GM23338 (cell line): ENCODE measurements at regions not wholly inside any gene's neighbourhood (a gene's known extent, or its start where the extent isn't known, plus 50 kb on each side); places are given as distances from the start of the nearest gene placed in this dataset.

Experiments used
- ATAC-seq: fragments of 200-7000 bp; cut with Tn5 transposase; 3 replicates; pipeline ENCODE4 v1.9.1; 2020
- DNase-seq: peaks from one replicate; pipeline ENCODE4 v3.0.0-alpha.2; 2015; ENCODE audit warnings: low spot score
- H2AFZ ChIP-seq: fragments of 200-600 bp; sonication (generic); 2 replicates; pipeline ENCODE4 v1.8.0; 2016; ENCODE audit warnings: antibody characterized with exemption, mild to moderate bottlenecking, moderate library complexity
- H3F3A ChIP-seq: fragments of 200-600 bp; sonication (generic); replicated peaks from 2 replicates; pipeline ENCODE4 v1.8.0; 2017; ENCODE audit warnings: antibody characterized with exemption, mixed run types, low read depth
- H3K27ac ChIP-seq: fragments of 200-600 bp; sonication (generic); 2 replicates; pipeline ENCODE4 v1.6.1; 2016; ENCODE audit warnings: low read depth
- H3K27me3 ChIP-seq: fragments of 200-600 bp; sonication (generic); 2 replicates; pipeline ENCODE4 v1.8.0; 2016; ENCODE audit warnings: mild to moderate bottlenecking, mixed run types, moderate library complexity; ENCODE audit not compliant: insufficient read depth
- H3K36me3 ChIP-seq: fragments of 200-600 bp; sonication (generic); 2 replicates; pipeline ENCODE4 v1.8.0; 2016; ENCODE audit warnings: mild to moderate bottlenecking; ENCODE audit not compliant: insufficient read depth
- H3K4me1 ChIP-seq: fragments of 200-600 bp; sonication (generic); 2 replicates; pipeline ENCODE4 v1.8.0; 2016; ENCODE audit warnings: mild to moderate bottlenecking, moderate library complexity; ENCODE audit not compliant: insufficient read depth
- H3K4me2 ChIP-seq: fragments of 200-600 bp; sonication (generic); 2 replicates; pipeline ENCODE4 v1.7.1; 2017; ENCODE audit warnings: mixed run types
- H3K4me3 ChIP-seq: fragments of 200-600 bp; sonication (generic); 2 replicates; pipeline ENCODE4 v1.6.1; 2016; ENCODE audit warnings: mixed run types
- H3K79me2 ChIP-seq: fragments of 200-600 bp; sonication (generic); replicated peaks from 2 replicates; pipeline ENCODE4 v1.8.0; 2017; ENCODE audit warnings: mild to moderate bottlenecking; ENCODE audit not compliant: insufficient read depth
- H3K9me2 ChIP-seq: fragments of 200-600 bp; sonication (generic); 2 replicates; pipeline ENCODE4 v1.8.0; 2017; ENCODE audit not compliant: insufficient read depth
- H4K20me1 ChIP-seq: fragments of 200-600 bp; sonication (generic); replicated peaks from 2 replicates; pipeline ENCODE4 v1.8.0; 2017; ENCODE audit warnings: mild to moderate bottlenecking; ENCODE audit not compliant: insufficient read depth
- H3K27ac Mint-ChIP-seq: 2 replicates; pipeline ENCODE4 v1.8.0; 2020; ENCODE audit warnings: inconsistent platforms, mild to moderate bottlenecking, moderate library complexity, mixed read lengths
- H3K27me3 Mint-ChIP-seq: 3 replicates; pipeline ENCODE4 v1.8.0; 2022; ENCODE audit warnings: low read depth, mild to moderate bottlenecking, moderate library complexity, mixed read lengths, inconsistent platforms; ENCODE audit not compliant: insufficient read depth, poor library complexity
- H3K36me3 Mint-ChIP-seq: 3 replicates; pipeline ENCODE4 v1.8.0; 2021; ENCODE audit warnings: low read depth, mild to moderate bottlenecking, inconsistent platforms, moderate library complexity, mixed read lengths
- H3K4me1 Mint-ChIP-seq: 3 replicates; pipeline ENCODE4 v1.8.0; 2020; ENCODE audit warnings: mild to moderate bottlenecking, inconsistent platforms, mixed read lengths
- H3K4me3 Mint-ChIP-seq: 3 replicates; pipeline ENCODE4 v1.8.0; 2021; ENCODE audit warnings: moderate library complexity, mild to moderate bottlenecking, inconsistent platforms, mixed read lengths
- H3K9me3 Mint-ChIP-seq: 3 replicates; pipeline ENCODE4 v1.8.0; 2020; ENCODE audit warnings: moderate library complexity, mild to moderate bottlenecking, inconsistent platforms, mixed read lengths
- EZH2phosphoT487 ChIP-seq: fragments of 200-600 bp; sonication (generic); IDR thresholded peaks from one replicate; pipeline ENCODE4 v1.8.1; 2018; ENCODE audit warnings: antibody characterized with exemption; ENCODE audit not compliant: unreplicated experiment
- JUNB ChIP-seq: IDR thresholded peaks from one replicate; pipeline ENCODE4 v1.6.1; 2016; ENCODE audit warnings: antibody characterized with exemption; ENCODE audit not compliant: unreplicated experiment
- NANOG ChIP-seq: IDR thresholded peaks from 2 replicates; pipeline ENCODE4 v1.6.1; 2016; ENCODE audit warnings: antibody characterized with exemption, borderline replicate concordance
- POLR2AphosphoS5 ChIP-seq: IDR thresholded peaks from 2 replicates; pipeline ENCODE4 v1.6.1; 2016; ENCODE audit warnings: antibody characterized with exemption, low read depth
- REST ChIP-seq: IDR thresholded peaks from one replicate; pipeline ENCODE4 v1.6.1; 2018; ENCODE audit warnings: antibody characterized with exemption; ENCODE audit not compliant: unreplicated experiment
- ZNF114 ChIP-seq: fragments of 250-450 bp; sonication (Bioruptor Pico); IDR thresholded peaks from 2 replicates; pipeline ENCODE4 v1.5.0; 2020; ENCODE audit warnings: mild to moderate bottlenecking, moderate library complexity
- ZNF331 ChIP-seq: fragments of 250-450 bp; sonication (Bioruptor Pico); IDR thresholded peaks from 2 replicates; pipeline ENCODE4 v1.5.0; 2020; ENCODE audit warnings: low read depth, mild to moderate bottlenecking, moderate library complexity
- TF ChIP-seq, protein P1 (sequence below), 2 experiments: fragments of 200-600 bp in 1 of 2; sonication (generic) in 1 of 2; conservative IDR thresholded peaks; 2 replicates each; pipeline versions ENCODE4 v1.5.1 to v1.6.1; 2016 to 2017; ENCODE audit warnings: antibody characterized with exemption in 2 of 2, low read depth in 2 of 2, mild to moderate bottlenecking in 2 of 2, moderate library complexity in 1 of 2
- TF ChIP-seq, protein P2 (sequence below): fragments of 250-450 bp; sonication (Bioruptor Pico); IDR thresholded peaks from 2 replicates; pipeline ENCODE4 v1.5.0; 2020; ENCODE audit warnings: mild to moderate bottlenecking, moderate library complexity
- TF ChIP-seq, protein P3 (sequence below): IDR thresholded peaks from 2 replicates; pipeline ENCODE4 v1.6.1; 2016; ENCODE audit warnings: antibody characterized with exemption

DNA sequence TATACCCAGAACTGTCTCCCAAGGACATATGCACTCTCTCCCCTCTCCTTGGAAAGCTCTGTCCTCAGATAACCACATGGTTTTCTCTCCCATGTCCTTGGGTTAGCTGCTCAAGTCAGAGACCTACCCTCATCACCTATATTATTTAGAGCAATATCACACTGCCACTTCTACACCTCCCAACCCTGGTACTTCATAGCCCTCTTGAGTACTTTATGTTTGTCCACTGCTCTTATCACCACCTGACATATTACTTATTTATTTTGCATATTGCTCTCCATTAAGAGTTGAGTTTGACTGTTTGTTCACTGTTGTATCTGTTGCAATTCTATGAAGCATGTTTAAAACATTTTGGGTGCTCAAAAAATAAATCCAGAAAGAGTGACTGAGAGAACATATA is 126.3 kb upstream of the ATP1B1 start:
- Mint-ChIP-seq H3K36me3 (no peaks in the 10 kb centered on the region), H3K9me3 (no peaks in the 10 kb centered on the region), H3K4me3 (no peak overlapping the region), H3K27ac (no peak overlapping the region), H3K27me3 (no peaks in the 10 kb centered on the region), H3K4me1 (0 out of 3 replicates have a peak, but pooled peaks cover 2% of the 10 kb centered on the region)
- no peak overlapping the region for H3K4me3 ChIP-seq
- H3F3A ChIP-seq, result no peaks in the 10 kb centered on the region
- H3K9me2 ChIP-seq, result peaks cover 5% of the 10 kb centered on the region; the same call in 1 of the 2 replicates
- H3K79me2 ChIP-seq, result no peaks in the 10 kb centered on the region
- ATAC-seq (no peak), DNase-seq (no peak)
- H3K4me2 ChIP-seq, result no peak overlapping the region
- H3K4me1 ChIP-seq, result no peaks in the 10 kb centered on the region
- H2AFZ ChIP-seq, result no peak overlapping the region
- H3K27me3 ChIP-seq, result no peaks in the 10 kb centered on the region
- no peak for TF ChIP-seq JUNB
- no peak for TF ChIP-seq EZH2phosphoT487
- TF ChIP-seq, protein P1, sequence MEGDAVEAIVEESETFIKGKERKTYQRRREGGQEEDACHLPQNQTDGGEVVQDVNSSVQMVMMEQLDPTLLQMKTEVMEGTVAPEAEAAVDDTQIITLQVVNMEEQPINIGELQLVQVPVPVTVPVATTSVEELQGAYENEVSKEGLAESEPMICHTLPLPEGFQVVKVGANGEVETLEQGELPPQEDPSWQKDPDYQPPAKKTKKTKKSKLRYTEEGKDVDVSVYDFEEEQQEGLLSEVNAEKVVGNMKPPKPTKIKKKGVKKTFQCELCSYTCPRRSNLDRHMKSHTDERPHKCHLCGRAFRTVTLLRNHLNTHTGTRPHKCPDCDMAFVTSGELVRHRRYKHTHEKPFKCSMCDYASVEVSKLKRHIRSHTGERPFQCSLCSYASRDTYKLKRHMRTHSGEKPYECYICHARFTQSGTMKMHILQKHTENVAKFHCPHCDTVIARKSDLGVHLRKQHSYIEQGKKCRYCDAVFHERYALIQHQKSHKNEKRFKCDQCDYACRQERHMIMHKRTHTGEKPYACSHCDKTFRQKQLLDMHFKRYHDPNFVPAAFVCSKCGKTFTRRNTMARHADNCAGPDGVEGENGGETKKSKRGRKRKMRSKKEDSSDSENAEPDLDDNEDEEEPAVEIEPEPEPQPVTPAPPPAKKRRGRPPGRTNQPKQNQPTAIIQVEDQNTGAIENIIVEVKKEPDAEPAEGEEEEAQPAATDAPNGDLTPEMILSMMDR (conservative IDR thresholded peaks at IDR 0.05; ENCODE audit: low read depth in 2 of 2), result no peak
- TF ChIP-seq, protein P2, sequence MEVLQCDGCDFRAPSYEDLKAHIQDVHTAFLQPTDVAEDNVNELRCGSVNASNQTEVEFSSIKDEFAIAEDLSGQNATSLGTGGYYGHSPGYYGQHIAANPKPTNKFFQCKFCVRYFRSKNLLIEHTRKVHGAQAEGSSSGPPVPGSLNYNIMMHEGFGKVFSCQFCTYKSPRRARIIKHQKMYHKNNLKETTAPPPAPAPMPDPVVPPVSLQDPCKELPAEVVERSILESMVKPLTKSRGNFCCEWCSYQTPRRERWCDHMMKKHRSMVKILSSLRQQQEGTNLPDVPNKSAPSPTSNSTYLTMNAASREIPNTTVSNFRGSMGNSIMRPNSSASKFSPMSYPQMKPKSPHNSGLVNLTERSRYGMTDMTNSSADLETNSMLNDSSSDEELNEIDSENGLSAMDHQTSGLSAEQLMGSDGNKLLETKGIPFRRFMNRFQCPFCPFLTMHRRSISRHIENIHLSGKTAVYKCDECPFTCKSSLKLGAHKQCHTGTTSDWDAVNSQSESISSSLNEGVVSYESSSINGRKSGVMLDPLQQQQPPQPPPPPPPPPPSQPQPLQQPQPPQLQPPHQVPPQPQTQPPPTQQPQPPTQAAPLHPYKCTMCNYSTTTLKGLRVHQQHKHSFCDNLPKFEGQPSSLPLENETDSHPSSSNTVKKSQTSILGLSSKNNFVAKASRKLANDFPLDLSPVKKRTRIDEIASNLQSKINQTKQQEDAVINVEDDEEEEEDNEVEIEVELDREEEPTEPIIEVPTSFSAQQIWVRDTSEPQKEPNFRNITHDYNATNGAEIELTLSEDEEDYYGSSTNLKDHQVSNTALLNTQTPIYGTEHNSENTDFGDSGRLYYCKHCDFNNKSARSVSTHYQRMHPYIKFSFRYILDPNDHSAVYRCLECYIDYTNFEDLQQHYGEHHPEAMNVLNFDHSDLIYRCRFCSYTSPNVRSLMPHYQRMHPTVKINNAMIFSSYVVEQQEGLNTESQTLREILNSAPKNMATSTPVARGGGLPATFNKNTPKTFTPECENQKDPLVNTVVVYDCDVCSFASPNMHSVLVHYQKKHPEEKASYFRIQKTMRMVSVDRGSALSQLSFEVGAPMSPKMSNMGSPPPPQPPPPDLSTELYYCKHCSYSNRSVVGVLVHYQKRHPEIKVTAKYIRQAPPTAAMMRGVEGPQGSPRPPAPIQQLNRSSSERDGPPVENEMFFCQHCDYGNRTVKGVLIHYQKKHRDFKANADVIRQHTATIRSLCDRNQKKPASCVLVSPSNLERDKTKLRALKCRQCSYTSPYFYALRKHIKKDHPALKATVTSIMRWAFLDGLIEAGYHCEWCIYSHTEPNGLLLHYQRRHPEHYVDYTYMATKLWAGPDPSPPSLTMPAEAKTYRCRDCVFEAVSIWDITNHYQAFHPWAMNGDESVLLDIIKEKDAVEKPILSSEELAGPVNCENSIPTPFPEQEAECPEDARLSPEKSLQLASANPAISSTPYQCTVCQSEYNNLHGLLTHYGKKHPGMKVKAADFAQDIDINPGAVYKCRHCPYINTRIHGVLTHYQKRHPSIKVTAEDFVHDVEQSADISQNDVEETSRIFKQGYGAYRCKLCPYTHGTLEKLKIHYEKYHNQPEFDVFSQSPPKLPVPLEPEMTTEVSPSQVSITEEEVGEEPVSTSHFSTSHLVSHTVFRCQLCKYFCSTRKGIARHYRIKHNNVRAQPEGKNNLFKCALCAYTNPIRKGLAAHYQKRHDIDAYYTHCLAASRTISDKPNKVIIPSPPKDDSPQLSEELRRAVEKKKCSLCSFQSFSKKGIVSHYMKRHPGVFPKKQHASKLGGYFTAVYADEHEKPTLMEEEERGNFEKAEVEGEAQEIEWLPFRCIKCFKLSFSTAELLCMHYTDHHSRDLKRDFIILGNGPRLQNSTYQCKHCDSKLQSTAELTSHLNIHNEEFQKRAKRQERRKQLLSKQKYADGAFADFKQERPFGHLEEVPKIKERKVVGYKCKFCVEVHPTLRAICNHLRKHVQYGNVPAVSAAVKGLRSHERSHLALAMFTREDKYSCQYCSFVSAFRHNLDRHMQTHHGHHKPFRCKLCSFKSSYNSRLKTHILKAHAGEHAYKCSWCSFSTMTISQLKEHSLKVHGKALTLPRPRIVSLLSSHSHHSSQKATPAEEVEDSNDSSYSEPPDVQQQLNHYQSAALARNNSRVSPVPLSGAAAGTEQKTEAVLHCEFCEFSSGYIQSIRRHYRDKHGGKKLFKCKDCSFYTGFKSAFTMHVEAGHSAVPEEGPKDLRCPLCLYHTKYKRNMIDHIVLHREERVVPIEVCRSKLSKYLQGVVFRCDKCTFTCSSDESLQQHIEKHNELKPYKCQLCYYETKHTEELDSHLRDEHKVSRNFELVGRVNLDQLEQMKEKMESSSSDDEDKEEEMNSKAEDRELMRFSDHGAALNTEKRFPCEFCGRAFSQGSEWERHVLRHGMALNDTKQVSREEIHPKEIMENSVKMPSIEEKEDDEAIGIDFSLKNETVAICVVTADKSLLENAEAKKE, result no peak
- TF ChIP-seq, protein P3, sequence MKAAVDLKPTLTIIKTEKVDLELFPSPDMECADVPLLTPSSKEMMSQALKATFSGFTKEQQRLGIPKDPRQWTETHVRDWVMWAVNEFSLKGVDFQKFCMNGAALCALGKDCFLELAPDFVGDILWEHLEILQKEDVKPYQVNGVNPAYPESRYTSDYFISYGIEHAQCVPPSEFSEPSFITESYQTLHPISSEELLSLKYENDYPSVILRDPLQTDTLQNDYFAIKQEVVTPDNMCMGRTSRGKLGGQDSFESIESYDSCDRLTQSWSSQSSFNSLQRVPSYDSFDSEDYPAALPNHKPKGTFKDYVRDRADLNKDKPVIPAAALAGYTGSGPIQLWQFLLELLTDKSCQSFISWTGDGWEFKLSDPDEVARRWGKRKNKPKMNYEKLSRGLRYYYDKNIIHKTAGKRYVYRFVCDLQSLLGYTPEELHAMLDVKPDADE, result no peak
- TF ChIP-seq ZNF114, result no peak
- no peak for TF ChIP-seq REST
- TF ChIP-seq POLR2AphosphoS5, result no peak
- TF ChIP-seq ZNF331, result no peak
- TF ChIP-seq NANOG, result no peak
- H3K27ac ChIP-seq, result no peak overlapping the region
- no peaks in the 10 kb centered on the region for H4K20me1 ChIP-seq
- no peaks in the 10 kb centered on the region for H3K36me3 ChIP-seq
